H4 (cell line): ENCODE measurements at regions not wholly inside any gene's neighbourhood (a gene's known extent, or its start where the extent isn't known, plus 50 kb on each side); places are given as distances from the start of the nearest gene placed in this dataset.
"Not testable (repeated sequence)": the region's sequence is repeated elsewhere in the genome, so short reads cannot be mapped to it uniquely, and the experiment has no call there.

ENCODE experiments used
- DNase-seq: peaks from one replicate; pipeline ENCODE4 v3.0.0-alpha.2; 2015; ENCODE audit warnings: low spot score

- no peak for DNase-seq
Observed at GRCh38 chr11:81888391-81888790, 845.3 kb downstream of the FAM181B start.

GRCh38 chr11:81887671-81888070, 846.0 kb downstream of the FAM181B start:
- DNase-seq: no peak

- no peak for DNase-seq
Observed at GRCh38 chr11:81886406-81887075, 847.1 kb downstream of the FAM181B start.

GRCh38 chr11:81874635-81875034, 859.0 kb downstream of the FAM181B start:
- no peak for DNase-seq

GRCh38 chr11:81870815-81871214, 862.8 kb downstream of the FAM181B start:
- DNase-seq: no peak

GRCh38 chr11:81870066-81870412, 863.6 kb downstream of the FAM181B start:
- no peak for DNase-seq

- peak; percentile 44 for DNase-seq
Observed at GRCh38 chr11:81869351-81870065, 864.2 kb downstream of the FAM181B start.

GRCh38 chr11:81866896-81867295, 866.8 kb downstream of the FAM181B start:
- no peak for DNase-seq

- DNase-seq: no peak
Observed at GRCh38 chr11:81857386-81857785, 876.3 kb downstream of the FAM181B start.

GRCh38 chr11:81853791-81854190, 879.9 kb downstream of the FAM181B start:
- no peak for DNase-seq

- DNase-seq: no peak
Observed at GRCh38 chr11:81852896-81853295, 880.8 kb downstream of the FAM181B start.

GRCh38 chr11:81840380-81840779, 893.3 kb downstream of the FAM181B start:
- no peak for DNase-seq

GRCh38 chr11:81839976-81840375, 893.7 kb downstream of the FAM181B start:
- DNase-seq: no peak

- DNase-seq: no peak
Observed at GRCh38 chr11:81839016-81839415, 894.6 kb downstream of the FAM181B start.

GRCh38 chr11:81829976-81830375, 903.7 kb downstream of the FAM181B start:
- no peak for DNase-seq

GRCh38 chr11:81825346-81825745, 908.3 kb downstream of the FAM181B start:
- DNase-seq: no peak

GRCh38 chr11:81819462-81819861, 914.2 kb downstream of the FAM181B start:
- no peak for DNase-seq

- no peak for DNase-seq
Observed at GRCh38 chr11:81804858-81805257, 928.8 kb downstream of the FAM181B start.

- no peak for DNase-seq
Observed at GRCh38 chr11:81802591-81802990, 931.1 kb downstream of the FAM181B start.

GRCh38 chr11:81792416-81792815, 941.2 kb downstream of the FAM181B start:
- DNase-seq: no peak

- DNase-seq: peak; percentile 37
Observed at GRCh38 chr11:81787584-81788049, 946.0 kb downstream of the FAM181B start.

GRCh38 chr11:81772166-81772565, 961.5 kb downstream of the FAM181B start:
- DNase-seq: no peak

GRCh38 chr11:81769906-81770305, 963.8 kb downstream of the FAM181B start:
- DNase-seq: not testable (repeated sequence)
